Endothelial cell (in vitro differentiated cells): ENCODE measurements at regions not wholly inside any gene's neighbourhood (a gene's known extent, or its start where the extent isn't known, plus 50 kb on each side); places are given as distances from the start of the nearest gene placed in this dataset.

Experiments used
- DNase-seq: peaks from one replicate; pipeline ENCODE4 v3.0.0; 2021; ENCODE audit warnings: low spot score
- H3K27ac Mint-ChIP-seq: one replicate; pipeline ENCODE4 v1.8.0; 2021; ENCODE audit warnings: mixed read lengths, inconsistent platforms; ENCODE audit not compliant: unreplicated experiment
- H3K27me3 Mint-ChIP-seq: one replicate; pipeline ENCODE4 v1.8.0; 2021; ENCODE audit warnings: mild to moderate bottlenecking, moderate library complexity, mixed read lengths, inconsistent platforms; ENCODE audit not compliant: unreplicated experiment
- H3K36me3 Mint-ChIP-seq: one replicate; pipeline ENCODE4 v1.8.0; 2021; ENCODE audit warnings: mild to moderate bottlenecking, low read depth, mixed read lengths, inconsistent platforms; ENCODE audit not compliant: unreplicated experiment
- H3K4me1 Mint-ChIP-seq: one replicate; pipeline ENCODE4 v1.8.0; 2021; ENCODE audit warnings: mild to moderate bottlenecking, mixed read lengths, inconsistent platforms; ENCODE audit not compliant: unreplicated experiment
- H3K4me3 Mint-ChIP-seq: one replicate; pipeline ENCODE4 v1.8.0; 2021; ENCODE audit warnings: mild to moderate bottlenecking, mixed read lengths, inconsistent platforms; ENCODE audit not compliant: unreplicated experiment
- H3K9me3 Mint-ChIP-seq: one replicate; pipeline ENCODE4 v1.8.0; 2021; ENCODE audit warnings: mixed read lengths, inconsistent platforms; ENCODE audit not compliant: unreplicated experiment
- TF ChIP-seq, protein P1 (sequence below): fragments of 200-600 bp; sonication (generic); IDR thresholded peaks from one replicate; pipeline ENCODE4 v1.5.0; 2021; ENCODE audit warnings: antibody characterized with exemption; ENCODE audit not compliant: unreplicated experiment

DNA sequence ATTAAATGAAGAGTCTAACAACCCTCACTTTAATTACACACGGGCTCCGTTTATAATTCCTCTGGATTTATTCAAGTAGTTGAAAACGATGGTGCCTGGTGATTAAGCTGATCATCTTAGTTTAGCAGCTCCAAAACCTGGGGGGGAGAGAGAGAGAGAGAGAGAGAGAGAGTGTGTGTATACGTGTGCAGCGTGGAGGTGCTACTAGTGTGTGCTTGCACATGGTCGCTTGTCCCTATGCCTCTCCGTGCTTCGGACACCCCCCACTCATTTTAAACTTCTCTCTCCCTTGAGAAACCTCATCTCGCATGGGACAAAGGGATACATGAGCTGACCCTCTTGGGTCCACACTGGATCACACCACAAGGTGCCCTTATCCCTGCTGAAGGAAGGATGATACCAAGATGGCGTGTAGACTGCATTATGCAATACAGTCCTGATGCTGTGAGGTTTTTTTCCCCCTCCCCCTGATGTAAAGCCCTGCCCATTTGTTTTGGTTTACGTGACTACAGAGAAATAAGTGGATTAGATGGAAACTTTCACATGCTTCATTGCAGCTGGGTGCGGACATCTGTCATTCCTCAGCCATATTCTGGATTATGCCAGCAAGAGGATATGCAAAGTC, 320.8 kb downstream of the ZNF536 start:
- Mint-ChIP-seq H3K4me1 (peaks cover 19% of the 10 kb centered on the region), H3K27me3 (peaks cover 3% of the 10 kb centered on the region), H3K27ac (no peak overlapping the region), H3K4me3 (no peak overlapping the region), H3K9me3 (no peaks in the 10 kb centered on the region), H3K36me3 (no peaks in the 10 kb centered on the region)
- TF ChIP-seq, protein P1, sequence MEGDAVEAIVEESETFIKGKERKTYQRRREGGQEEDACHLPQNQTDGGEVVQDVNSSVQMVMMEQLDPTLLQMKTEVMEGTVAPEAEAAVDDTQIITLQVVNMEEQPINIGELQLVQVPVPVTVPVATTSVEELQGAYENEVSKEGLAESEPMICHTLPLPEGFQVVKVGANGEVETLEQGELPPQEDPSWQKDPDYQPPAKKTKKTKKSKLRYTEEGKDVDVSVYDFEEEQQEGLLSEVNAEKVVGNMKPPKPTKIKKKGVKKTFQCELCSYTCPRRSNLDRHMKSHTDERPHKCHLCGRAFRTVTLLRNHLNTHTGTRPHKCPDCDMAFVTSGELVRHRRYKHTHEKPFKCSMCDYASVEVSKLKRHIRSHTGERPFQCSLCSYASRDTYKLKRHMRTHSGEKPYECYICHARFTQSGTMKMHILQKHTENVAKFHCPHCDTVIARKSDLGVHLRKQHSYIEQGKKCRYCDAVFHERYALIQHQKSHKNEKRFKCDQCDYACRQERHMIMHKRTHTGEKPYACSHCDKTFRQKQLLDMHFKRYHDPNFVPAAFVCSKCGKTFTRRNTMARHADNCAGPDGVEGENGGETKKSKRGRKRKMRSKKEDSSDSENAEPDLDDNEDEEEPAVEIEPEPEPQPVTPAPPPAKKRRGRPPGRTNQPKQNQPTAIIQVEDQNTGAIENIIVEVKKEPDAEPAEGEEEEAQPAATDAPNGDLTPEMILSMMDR = no peak
- no peak for DNase-seq

DNA sequence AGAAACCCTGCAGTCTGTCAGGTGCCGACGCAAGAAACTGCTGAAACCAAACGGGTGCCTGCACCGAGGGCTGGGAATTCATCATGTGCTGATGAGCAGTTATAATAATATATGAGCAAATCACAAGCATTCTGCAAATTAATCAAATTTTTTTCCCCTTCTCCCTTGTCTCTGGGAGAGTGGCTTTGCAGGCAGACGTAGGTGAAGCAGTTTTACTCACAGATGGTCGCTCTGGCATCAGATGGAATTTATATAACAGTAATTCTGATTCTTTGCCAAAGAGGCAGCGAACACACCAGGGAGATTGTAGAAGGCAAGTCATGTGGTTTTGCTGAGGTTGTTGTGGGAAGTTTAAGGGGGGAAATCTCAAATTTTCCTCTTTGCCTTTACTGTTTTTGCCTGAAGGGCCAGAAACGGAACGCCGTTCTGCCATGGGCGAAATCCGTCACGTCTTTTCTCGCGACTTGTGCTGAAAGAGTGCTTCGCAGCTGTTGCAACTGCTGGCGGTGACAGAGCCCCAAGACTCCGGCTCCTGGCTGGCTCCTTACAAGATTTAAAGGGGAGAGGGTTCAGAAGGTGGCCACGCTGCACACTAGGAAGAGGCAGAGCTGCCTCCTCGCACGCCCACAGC, 320.1 kb downstream of the ZNF536 start:
- Mint-ChIP-seq H3K9me3 (no peaks in the 10 kb centered on the region), H3K4me3 (no peak overlapping the region), H3K36me3 (no peaks in the 10 kb centered on the region), H3K27ac (no peak overlapping the region), H3K27me3 (peaks cover 4% of the 10 kb centered on the region), H3K4me1 (peaks cover 22% of the 10 kb centered on the region)
- TF ChIP-seq, protein P1 = no peak
- DNase-seq = no peak

DNA sequence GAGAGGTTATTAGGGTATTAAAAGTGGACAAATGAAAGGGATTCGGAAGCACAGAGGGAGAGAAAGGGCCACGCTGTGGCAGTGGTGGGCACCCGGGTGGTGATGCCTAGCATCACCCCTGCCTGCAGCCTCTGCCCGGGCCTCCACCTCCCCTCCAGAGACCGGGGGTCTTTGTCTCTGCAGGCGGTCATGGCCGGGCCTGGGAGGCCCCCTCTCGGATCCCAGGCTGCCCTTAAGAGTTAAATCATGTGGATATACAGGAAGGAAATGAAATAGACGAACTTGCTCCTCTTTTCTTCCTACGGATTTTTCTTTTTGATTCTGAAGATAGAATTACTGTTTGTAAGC, 319.6 kb downstream of the ZNF536 start:
- TF ChIP-seq, protein P1 = no peak
- Mint-ChIP-seq H3K27me3 (peaks cover 4% of the 10 kb centered on the region), H3K27ac (no peak overlapping the region), H3K9me3 (no peaks in the 10 kb centered on the region), H3K36me3 (no peaks in the 10 kb centered on the region), H3K4me3 (no peak overlapping the region), H3K4me1 (peaks cover 23% of the 10 kb centered on the region)
- DNase-seq = no peak

DNA sequence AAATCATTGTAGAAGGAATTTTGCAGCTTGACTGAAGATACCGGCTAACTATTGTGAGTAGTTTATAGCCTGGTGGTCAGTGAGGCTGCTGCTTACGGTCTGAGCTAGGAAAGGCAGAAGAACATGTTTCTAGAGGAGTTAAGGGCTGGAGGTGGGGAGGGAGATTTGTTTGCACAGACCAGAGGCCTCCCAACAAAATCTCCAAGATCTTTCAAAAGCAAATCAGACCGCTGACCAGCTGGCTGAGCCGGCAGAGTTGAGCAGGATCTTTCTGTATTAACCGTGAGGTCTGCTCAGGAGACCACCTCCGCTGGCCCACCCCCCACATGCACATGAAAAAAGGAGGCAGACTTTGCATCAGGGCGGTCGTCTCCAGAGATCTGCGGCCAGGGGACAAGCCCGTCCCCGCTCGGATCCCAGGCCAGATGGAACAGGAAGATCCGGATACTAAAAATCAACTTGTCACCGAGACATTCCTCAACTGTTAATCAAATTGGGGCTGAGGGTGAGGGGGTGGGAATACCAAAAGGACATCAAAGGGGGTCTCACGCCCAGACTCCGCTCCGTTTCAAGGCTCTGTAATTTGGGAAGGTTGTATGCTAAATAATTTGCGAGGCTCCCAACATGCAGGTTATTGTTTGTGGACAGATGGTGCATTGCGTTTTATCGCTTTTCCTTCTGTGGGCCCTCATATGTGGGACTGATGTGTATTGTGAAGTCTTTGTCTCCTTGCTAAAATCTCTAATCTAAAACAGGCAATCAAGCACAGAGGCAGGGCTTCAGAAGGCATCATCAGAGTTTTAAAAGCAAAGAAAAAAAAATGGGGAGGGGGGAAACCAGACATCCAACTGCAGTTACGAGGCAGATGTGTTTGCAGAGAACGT, 319.0 kb downstream of the ZNF536 start:
- Mint-ChIP-seq H3K9me3 (no peaks in the 10 kb centered on the region), H3K4me3 (no peak overlapping the region), H3K36me3 (no peaks in the 10 kb centered on the region), H3K27me3 (peaks cover 4% of the 10 kb centered on the region), H3K4me1 (peaks cover 23% of the 10 kb centered on the region), H3K27ac (no peak overlapping the region)
- no peak for DNase-seq
- TF ChIP-seq, protein P1 = no peak
